HG03064 (cell line): ENCODE measurements at regions not wholly inside any gene's neighbourhood (a gene's known extent, or its start where the extent isn't known, plus 50 kb on each side); places are given as distances from the start of the nearest gene placed in this dataset.
"Not testable (repeated sequence)": the region's sequence is repeated elsewhere in the genome, so short reads cannot be mapped to it uniquely, and the experiment has no call there.

Experiments used
- ATAC-seq: cut with Tn5 transposase; IDR thresholded peaks from one replicate; pipeline ENCODE4 v1.9.1; 2021; ENCODE audit warnings: low read depth; ENCODE audit not compliant: unreplicated experiment

DNA sequence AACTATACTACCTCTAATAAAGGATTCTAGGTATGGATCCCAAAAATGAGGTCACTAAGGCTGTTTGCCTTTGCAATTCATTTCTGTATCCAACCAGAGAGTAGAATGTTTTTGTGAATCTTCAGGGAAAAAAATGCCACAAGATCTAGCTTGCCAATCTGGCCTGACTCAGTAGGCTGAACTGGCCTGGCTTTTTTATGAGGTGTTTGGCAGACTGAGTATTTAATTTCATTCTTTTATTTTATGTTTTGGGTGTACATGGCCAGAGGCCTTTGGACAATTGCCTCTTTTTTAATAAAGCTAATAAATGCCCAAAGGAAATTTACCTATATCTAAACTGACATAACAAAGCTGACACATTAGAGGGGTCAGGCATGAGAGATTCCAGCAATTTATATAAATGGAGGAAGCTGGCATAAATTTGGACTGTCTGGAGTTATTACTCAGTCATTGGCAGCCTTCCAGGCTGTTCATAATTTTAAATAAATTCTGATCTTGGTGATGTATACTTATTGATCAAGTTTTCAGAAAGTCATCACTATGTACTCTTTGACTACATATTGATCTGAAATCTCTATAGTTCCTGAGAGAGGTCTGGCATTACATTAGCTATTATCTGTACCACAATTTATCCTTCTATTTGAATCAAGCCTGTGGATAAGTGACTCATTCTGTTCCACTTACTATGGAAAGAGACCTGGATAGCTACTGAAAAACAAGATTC lies 376.4 kb upstream of the NOCT start:
- no peak for ATAC-seq

DNA sequence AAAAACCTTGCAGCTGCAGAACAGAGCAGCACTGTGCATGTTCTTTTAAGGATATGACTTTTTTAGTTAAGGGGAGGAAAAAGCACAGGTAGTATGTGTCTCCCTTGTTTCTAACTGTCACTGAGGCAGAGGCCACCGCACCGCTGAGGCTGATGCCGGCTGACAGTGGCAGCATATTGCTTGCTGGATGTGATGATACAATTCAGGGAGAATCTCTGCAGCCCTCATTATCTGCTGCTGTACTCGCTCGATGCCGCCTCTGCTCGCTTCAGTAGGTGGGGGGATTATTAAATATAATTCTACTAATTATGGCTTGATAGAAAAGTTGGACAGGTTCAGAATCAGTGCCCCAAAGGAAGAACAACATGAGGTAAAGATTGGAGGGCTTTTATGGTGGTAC lies 378.8 kb upstream of the NOCT start:
- no peak for ATAC-seq

DNA sequence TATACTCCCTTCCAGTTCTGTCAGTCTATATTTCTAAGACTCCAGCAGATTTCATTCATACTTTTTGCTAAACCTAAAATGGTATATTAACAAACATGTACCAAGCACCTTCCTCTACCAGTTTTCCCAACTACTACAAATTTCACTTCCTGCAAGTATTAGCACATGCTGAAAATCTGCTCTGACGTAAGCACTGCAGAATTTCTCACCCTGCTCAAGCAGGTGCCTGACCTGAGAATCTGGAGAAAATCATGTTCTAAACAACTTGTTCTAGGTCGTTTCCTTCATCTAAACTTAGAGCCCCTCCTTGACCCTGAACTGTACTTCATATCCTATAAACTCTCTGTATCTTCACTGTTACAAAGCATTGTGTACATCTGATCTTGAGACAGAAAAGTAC lies 380.7 kb upstream of the NOCT start:
- ATAC-seq: no peak

DNA sequence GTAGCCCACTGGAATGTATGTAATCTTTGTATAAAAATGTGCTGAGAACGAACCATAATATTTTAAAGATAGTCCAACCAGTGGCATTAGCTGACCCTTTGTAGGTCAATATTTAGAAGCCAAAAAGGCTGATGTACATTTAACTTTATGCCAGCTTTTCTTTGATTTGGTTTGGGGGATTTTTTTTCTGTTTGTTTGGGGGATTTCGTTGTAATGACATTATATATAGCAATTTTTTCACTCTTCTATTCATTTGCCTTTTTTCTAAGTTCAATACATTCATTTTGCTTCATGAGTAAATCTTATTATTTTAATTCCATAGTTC lies 382.0 kb upstream of the NOCT start:
- ATAC-seq: no peak

DNA sequence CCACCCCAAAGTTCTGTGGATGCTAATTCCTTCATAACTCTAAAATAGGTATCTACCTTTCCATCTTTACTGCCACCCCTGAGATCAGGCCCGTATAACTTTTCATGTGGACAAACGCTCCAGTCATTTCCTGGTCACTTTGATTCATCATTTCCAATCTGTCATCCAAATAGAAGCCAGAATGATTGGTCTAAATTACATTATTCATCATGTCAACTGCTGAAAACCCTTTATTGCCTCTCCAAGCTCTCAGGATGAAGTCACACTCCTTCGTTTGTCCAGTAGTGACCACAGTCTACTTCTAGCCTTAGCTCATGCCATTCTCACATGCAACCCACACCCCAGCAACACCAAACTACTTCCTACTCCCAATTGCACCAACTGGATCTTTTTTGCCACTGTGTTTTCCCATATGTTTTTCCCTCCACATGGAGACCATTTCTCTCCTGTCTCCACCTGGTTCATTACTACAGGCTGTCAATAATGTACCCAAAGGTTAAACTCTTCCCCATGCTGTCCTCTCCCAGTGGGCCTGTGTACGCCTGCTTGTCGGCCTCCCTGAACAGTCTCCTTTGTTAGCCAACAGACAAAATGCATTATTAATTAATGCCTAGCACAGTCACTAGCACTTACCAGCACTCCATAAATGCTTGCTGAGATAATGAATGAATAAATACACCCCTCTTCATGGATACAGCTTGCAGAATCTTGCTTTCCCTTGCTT lies 382.6 kb upstream of the NOCT start:
- no peak for ATAC-seq

DNA sequence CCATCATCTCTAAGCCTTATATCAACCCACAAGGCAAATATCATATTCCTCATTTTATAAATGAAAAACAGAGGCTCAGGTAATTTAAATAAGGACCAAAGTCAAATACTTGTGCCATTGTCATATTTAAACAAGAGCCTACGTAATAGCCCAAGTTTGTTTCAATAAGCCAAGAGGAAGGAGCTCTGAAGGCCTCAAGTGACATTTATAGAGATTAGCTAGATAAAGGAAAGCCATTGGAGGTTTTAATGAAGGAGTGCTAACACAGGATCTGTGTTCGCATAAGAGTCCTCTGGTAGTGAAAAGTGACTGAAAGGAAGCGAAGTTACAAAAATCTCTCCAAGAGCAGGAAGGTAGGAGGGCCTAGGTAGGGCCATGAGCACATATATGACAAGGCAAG lies 384.9 kb upstream of the NOCT start:
- ATAC-seq: no peak

DNA sequence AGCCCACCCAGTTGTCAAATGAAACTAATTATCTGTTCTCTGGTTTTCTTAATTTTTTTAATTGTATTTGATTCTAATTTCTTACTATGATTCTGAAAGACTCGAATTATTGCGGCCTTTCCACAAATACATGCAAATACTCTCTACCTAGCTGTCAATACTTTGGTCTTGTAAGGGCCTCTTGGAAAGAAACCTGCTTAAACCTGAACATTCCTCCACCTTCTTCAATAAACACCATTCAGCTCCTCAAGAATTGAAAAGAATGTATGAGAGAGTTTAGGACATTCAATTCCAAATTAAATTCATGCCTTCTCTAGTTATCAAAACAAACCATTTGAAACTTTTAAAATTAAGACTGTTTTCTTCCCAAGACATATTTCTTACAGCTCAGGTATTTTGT lies 385.9 kb upstream of the NOCT start:
- ATAC-seq: no peak

DNA sequence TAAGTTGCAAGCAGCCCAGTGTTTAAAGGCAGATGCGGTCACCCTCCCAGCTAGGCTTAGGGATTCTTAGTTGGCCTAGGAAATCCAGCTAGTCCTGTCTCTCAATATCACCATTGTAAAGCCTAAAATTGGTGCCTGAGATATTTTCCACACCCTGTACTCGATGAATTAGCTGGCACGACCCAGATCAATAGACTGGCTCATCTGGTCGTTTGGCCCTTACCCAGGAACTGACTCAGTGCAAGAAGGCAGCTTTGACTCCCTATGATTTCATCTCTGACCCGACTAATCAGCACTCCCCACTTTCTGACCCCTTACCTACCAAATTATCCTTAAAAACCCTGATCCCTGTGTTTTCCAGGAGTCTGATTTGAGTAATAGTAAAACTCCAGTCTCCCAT lies 384.9 kb upstream of the SLC7A11 start:
- ATAC-seq: no peak

DNA sequence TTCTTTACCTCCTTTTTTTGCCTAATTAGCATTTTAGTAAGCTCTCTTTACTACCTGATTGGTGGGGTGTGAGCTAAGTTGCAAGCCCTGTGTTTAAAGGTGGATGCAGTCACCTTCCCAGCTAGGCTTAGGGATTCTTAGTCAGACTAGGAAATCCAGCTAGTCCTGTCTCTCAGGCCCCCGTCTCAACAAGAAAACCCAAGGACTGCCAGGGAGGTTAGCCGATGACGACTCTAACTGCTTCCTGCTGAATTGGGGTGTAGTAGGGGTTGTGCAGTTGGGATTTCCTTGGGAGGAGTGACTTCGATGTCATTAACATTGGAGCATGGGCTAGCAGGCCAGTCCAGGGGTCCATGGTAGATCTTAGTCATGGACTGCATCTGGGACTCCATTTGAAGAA lies 380.2 kb upstream of the SLC7A11 start:
- not testable (repeated sequence) for ATAC-seq

DNA sequence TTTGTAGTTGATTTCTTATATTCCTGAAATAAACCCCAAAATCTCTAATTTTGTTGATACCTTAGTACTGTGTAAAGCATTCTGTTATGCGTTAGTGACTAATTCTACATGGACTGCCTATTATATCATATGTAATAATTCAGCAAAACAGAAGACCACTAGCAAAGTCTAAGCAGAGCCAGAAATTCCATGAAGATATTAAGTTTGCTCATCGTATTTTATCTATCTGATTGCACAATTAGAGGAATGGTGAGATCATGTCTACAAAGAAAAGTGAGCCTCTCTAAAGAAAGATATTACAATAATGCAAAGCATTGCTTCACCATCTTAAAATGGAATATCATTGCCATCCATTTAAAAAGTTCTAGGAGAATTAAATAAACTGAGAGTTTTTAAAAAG lies 374.6 kb upstream of the SLC7A11 start:
- ATAC-seq: no peak

DNA sequence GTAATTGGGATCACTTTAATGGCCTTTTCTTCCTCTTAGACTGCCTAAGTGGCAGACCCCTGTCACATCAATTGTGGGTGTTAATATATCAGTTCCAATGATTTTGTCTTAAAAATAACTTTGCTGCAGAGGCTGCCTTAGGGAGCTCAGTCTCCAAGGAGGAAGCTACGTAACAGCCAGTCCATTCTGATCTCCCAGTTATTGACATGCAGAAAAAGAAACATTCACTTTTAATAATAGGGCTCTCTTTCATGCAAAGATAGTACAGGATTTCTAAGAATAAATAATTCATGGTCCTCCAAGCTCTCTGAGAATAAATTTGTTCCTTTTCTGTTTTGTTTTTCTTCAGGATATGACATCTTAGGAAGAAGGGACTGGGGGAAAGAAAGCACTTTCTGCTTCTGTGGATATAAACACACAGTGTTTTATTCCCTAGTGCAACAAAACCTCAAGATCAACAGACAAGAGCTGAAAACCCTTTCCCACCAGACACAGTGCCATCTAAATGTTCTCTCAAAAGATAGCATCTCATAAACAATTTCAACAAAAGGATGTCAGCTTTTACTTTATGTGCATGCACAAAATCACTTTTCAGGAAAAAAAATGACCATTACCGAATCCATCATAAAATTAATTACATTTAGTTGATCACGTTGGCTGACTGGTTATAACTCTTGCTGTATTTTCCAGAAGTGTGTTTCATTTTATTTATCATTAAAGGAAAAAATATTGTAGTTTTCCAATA lies 372.4 kb upstream of the SLC7A11 start:
- ATAC-seq: no peak

DNA sequence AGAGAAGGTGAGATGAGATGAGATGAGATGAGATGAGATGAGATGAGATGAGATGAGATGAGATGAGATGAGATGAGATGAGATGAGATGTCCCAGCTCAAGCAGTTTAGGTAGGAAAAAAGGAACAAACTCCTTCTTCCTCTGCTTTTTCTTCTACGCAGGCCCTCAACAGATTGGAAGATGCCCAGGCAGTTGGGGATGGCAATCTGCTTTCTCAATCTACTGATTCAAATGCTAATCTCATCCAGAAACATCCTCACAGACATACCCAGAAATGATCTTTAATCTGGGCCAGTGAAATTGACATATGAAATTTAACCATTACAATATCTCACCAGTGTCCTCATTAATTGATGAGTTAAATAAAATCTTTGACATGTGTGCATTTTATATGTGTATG lies 370.3 kb upstream of the SLC7A11 start:
- ATAC-seq: no peak

DNA sequence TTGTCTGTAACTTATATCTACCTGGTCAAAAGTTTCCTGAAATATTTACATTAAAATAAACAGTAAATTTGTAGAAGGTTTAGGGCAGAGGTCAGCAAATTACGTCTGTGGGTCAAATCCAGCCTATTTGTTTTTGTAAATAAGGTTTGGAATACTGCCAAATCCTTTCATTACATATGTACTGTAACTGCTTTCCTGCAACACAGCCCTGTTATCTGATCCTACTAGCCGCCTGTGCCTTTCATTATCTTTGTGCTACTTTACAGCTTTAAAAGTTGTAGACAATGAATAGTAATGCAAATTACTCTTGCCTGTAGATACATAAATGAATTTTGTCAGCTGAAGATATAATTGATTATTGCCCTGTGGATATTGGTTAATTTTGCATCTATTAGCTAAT lies 369.6 kb upstream of the SLC7A11 start:
- ATAC-seq: no peak

DNA sequence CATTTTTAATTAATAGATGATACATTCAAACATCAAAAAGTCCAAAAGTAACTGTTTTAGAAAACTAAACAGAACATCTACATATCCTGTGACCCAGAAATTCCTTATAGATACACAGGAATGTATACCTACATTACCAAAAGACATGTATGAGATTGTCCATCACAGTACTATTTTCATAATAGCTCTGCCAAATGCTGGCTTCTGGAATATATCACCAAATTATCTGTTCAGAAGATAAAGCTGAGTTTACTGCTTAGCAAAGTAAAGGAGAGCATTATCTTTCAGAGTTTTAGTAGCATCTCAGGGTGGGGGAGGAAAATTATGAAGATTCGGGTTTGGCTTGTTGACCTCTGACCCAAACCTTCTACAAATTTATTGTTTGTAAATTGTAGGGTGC lies 368.9 kb upstream of the SLC7A11 start:
- no peak for ATAC-seq

DNA sequence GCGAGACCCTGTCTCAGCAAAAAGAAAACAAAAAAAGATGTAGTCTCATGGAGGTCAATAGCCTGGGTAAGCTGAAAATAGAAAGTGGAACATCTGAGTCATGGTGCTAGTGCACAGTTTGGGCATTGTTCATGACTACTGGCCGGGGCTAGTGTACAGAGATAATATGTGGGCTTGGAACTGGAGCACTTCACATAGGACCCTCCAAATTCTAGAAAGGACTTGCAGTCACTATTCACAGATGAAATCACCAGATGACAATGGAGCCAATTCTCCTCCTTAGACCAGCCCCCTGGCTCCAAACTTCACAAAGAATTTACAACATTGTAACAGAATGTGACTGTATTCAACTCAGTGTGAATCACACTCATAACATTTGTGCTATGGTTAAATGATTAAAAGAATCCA lies 367.8 kb upstream of the SLC7A11 start:
- no peak for ATAC-seq

DNA sequence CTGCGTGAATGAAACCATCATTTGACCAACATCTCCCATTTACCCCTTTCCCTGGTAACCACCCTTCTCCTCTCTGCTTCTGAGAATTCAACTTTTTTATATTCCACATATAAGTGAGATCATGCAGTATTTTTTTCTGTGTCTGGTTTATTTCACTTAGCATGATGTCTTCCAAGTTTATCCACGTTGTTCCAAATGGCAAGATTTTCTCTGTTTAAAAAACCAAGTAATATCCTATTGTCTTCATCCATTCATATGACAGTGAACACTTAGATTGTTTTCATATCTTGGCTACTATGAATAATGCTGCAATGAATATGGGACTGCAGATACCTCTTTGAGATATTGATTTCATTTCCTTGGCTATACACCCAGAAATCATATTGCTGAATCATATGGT lies 362.4 kb upstream of the SLC7A11 start:
- ATAC-seq: no peak

DNA sequence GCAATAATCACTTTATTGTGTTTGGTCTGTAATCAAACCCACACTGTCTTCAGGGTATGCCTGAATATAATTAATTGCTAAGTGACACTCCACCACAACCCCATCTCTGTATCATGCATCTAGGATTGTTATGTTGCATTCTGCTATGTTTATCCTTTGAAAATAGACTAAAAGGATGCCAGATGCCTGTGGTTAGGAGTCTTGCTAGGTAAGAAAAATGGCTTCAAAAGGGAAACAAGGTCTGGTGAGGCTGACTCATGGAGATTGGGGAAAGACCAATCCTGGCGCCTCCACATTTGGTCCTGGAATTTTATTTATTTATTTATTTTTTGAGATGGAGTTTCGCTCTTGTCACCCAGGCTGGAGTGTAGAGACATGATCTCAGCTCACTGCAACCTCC lies 360.5 kb upstream of the SLC7A11 start:
- ATAC-seq: no peak

DNA sequence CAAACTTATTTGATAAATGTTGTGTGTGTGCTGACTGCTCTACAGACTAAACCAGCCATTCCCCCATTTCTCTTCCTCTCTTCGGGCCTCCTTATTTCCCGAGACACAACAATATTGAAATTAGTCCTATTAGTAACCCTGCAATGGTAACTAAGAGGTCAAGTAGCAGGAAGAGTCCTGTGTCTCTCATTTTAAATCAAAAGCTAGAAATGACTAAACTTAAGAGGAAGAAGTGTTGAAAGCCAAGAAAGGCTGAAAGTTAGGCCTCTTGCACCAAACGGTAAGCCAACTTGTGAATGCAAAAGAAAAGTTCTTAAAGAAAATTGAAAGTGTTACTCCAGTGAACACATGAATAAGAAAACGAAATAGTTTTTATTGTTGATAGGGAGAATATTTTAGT lies 357.8 kb upstream of the SLC7A11 start:
- no peak for ATAC-seq

DNA sequence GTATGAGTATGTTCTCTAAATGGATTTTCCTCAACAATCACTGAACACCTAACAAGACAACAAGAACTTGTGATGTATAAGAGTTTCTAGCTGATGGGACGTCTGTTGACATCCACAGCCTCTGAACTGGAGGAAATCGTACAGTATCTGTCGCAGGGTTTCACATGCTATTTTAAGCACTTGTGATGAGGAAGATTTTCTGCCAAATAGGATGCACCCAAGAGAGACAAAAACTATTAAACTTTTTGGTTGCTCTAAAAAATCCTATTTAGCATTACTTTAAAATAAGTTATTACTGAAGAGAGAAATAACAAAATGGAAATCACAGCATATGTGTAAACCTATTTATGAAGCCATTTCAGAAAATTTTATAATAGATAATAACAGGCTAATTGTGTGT lies 356.1 kb upstream of the SLC7A11 start:
- ATAC-seq: no peak

DNA sequence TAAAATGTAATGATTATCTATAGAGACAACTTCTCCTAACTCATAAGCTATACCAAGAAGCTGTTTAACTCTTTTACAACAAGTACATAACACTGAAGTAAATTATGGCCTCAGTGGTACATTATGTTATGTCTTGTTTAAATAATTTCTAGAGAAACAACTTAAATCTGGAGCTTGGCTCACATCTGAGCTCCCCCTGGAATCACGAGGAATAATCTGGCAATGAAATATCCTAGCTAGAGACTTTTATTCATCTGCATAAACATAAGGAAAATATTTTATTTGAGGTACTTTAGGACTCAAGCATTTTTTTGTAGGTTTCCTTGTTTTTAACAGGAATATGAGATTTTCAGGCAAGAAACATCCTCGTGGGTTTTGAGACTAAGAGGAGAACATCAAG lies 354.7 kb upstream of the SLC7A11 start:
- ATAC-seq: no peak

DNA sequence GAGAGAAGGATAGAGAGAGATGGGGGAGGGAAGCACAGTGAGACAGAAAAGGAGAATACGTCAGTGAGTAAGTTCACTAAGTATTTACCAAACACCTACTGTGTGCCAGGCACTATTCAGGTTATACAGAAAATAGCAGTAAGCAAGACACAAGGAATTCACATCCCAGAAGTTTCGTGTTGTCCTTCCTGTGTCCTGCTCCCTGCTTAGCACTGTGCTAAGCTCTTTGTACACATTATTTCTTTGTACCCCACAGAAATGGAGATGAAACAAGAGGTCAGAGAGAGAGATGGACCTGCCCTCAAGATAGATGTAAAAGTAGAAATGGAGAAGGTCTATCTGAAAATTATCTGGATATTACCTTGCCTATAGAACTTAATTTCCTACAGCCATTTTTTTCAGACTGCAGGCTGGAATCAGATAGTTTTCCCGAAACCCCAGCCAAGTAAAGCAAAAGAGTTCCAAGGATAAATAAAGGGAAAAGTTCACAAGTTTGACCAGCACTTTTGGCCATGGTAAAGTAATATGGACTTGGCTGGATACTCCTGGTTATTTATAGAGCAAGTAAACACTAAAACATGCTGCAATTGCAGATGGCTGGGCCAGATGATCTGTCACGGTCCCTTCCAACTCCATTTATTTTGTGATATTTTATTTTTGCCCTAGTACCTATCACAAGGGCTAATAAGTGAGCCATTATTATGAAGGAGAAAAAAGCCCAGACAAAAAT lies 353.7 kb upstream of the SLC7A11 start:
- no peak for ATAC-seq
